IPS-20b (cell line): ENCODE measurements at regions not wholly inside any gene's neighbourhood (a gene's known extent, or its start where the extent isn't known, plus 50 kb on each side); places are given as distances from the start of the nearest gene placed in this dataset.

Source experiments
- H3K27ac ChIP-seq: one replicate; pipeline ENCODE4 v1.5.1; 2013; ENCODE audit warnings: low read length
- H3K27me3 ChIP-seq: 2 replicates; pipeline ENCODE4 v1.6.1; 2013; ENCODE audit warnings: mild to moderate bottlenecking, low read length, inconsistent platforms; ENCODE audit not compliant: insufficient read depth
- H3K36me3 ChIP-seq: 2 replicates; pipeline ENCODE4 v1.6.1; 2013; ENCODE audit warnings: low read depth, mild to moderate bottlenecking, inconsistent platforms, low read length, moderate library complexity; ENCODE audit not compliant: insufficient read depth
- H3K4me1 ChIP-seq: 2 replicates; pipeline ENCODE4 v1.6.1; 2013; ENCODE audit warnings: mild to moderate bottlenecking, control low read depth, inconsistent platforms, low read length, moderate library complexity; ENCODE audit not compliant: insufficient read depth
- H3K4me3 ChIP-seq: 2 replicates; pipeline ENCODE4 v1.5.1; 2013; ENCODE audit warnings: mild to moderate bottlenecking, low read length, inconsistent platforms
- H3K9ac ChIP-seq: 2 replicates; pipeline ENCODE4 v1.6.1; 2013; ENCODE audit warnings: low read depth, mild to moderate bottlenecking, inconsistent platforms, low read length, moderate library complexity
- H3K9me3 ChIP-seq: 2 replicates; pipeline ENCODE4 v1.6.1; 2013; ENCODE audit warnings: mild to moderate bottlenecking, low read depth, low read length, inconsistent platforms; ENCODE audit not compliant: insufficient read depth

GRCh38 chr2:144279165-144279564 is 240.8 kb downstream of the ZEB2 start:
- H3K27ac ChIP-seq = no peak overlapping the region

GRCh38 chr2:144277622-144278354 is 242.1 kb downstream of the ZEB2 start:
- Histone ChIP-seq H3K4me1 (peaks cover 7% of the 10 kb centered on the region; the same call in 1 of the 2 replicates), H3K9me3 (no peaks in the 10 kb centered on the region), H3K36me3 (no peaks in the 10 kb centered on the region), H3K4me3 (no peak overlapping the region), H3K27ac (no peak overlapping the region), H3K9ac (no peak overlapping the region), H3K27me3 (no peaks in the 10 kb centered on the region)

More at GRCh38 chr2:144279165-144279564, 240.8 kb downstream of the ZEB2 start:
- Histone ChIP-seq H3K36me3 (no peaks in the 10 kb centered on the region), H3K9ac (no peak overlapping the region), H3K4me3 (no peak overlapping the region), H3K4me1 (peaks cover 7% of the 10 kb centered on the region; the same call in 1 of the 2 replicates), H3K9me3 (no peaks in the 10 kb centered on the region), H3K27me3 (no peaks in the 10 kb centered on the region)

- no peak overlapping the region for H3K27ac ChIP-seq
- no peaks in the 10 kb centered on the region for H3K27me3 ChIP-seq
- peaks cover 10% of the 10 kb centered on the region; the same call in 1 of the 2 replicates for H3K4me1 ChIP-seq
- H3K9ac ChIP-seq = no peak overlapping the region
- H3K4me3 ChIP-seq = no peak overlapping the region
- no peaks in the 10 kb centered on the region for H3K36me3 ChIP-seq
- H3K9me3 ChIP-seq = no peaks in the 10 kb centered on the region
Measured at GRCh38 chr2:144275340-144275739, 244.6 kb downstream of the ZEB2 start.

GRCh38 chr2:144274131-144274530 is 245.8 kb downstream of the ZEB2 start:
- H3K4me1 ChIP-seq = peaks cover 4% of the 10 kb centered on the region; the same call in 1 of the 2 replicates
- H3K9ac ChIP-seq = no peak overlapping the region
- H3K9me3 ChIP-seq = no peaks in the 10 kb centered on the region
- H3K4me3 ChIP-seq = no peak overlapping the region
- H3K27me3 ChIP-seq = no peaks in the 10 kb centered on the region
- no peaks in the 10 kb centered on the region for H3K36me3 ChIP-seq
- no peak overlapping the region for H3K27ac ChIP-seq

- Histone ChIP-seq H3K36me3 (no peaks in the 10 kb centered on the region), H3K4me3 (no peak overlapping the region), H3K9me3 (no peaks in the 10 kb centered on the region), H3K27ac (no peak overlapping the region), H3K4me1 (peaks cover 18% of the 10 kb centered on the region), H3K27me3 (no peaks in the 10 kb centered on the region), H3K9ac (no peak overlapping the region)
Measured at GRCh38 chr2:144270951-144271350, 249.0 kb downstream of the ZEB2 start.

GRCh38 chr2:144268036-144268678 is 251.8 kb downstream of the ZEB2 start:
- Histone ChIP-seq H3K27ac (peak overlapping the region; percentile 85), H3K9ac (peak overlapping the region; percentile 33; the same call in 1 of the 2 replicates), H3K27me3 (no peaks in the 10 kb centered on the region), H3K9me3 (no peaks in the 10 kb centered on the region), H3K4me3 (peak overlapping the region; percentile 25; the same call in 1 of the 2 replicates), H3K36me3 (no peaks in the 10 kb centered on the region), H3K4me1 (peaks cover 18% of the 10 kb centered on the region)

- Histone ChIP-seq H3K9ac (no peak overlapping the region), H3K36me3 (no peaks in the 10 kb centered on the region), H3K27me3 (no peaks in the 10 kb centered on the region), H3K4me1 (peaks cover 18% of the 10 kb centered on the region), H3K27ac (no peak overlapping the region), H3K9me3 (no peaks in the 10 kb centered on the region), H3K4me3 (no peak overlapping the region)
Measured at GRCh38 chr2:144267239-144267638, 252.7 kb downstream of the ZEB2 start.

- Histone ChIP-seq H3K36me3 (no peaks in the 10 kb centered on the region), H3K27ac (no peak overlapping the region), H3K9ac (no peak overlapping the region), H3K4me3 (no peak overlapping the region), H3K9me3 (no peaks in the 10 kb centered on the region), H3K27me3 (no peaks in the 10 kb centered on the region), H3K4me1 (peaks cover 19% of the 10 kb centered on the region)
Measured at GRCh38 chr2:144265654-144266053, 254.3 kb downstream of the ZEB2 start.

GRCh38 chr2:144261966-144262365 is 258.0 kb downstream of the ZEB2 start:
- peaks cover 12% of the 10 kb centered on the region; the same call in 1 of the 2 replicates for H3K4me1 ChIP-seq
- no peak overlapping the region for H3K4me3 ChIP-seq
- H3K36me3 ChIP-seq = no peaks in the 10 kb centered on the region
- H3K9ac ChIP-seq = no peak overlapping the region
- H3K27me3 ChIP-seq = no peaks in the 10 kb centered on the region
- peaks cover 12% of the 10 kb centered on the region for H3K9me3 ChIP-seq
- H3K27ac ChIP-seq = no peak overlapping the region

- Histone ChIP-seq H3K4me3 (no peak overlapping the region), H3K4me1 (peaks cover 12% of the 10 kb centered on the region; the same call in 1 of the 2 replicates), H3K9ac (no peak overlapping the region), H3K27me3 (no peaks in the 10 kb centered on the region), H3K36me3 (no peaks in the 10 kb centered on the region), H3K27ac (no peak overlapping the region), H3K9me3 (peaks cover 12% of the 10 kb centered on the region)
Measured at GRCh38 chr2:144261336-144261735, 258.6 kb downstream of the ZEB2 start.

GRCh38 chr2:144259332-144259731 is 260.6 kb downstream of the ZEB2 start:
- H3K9me3 ChIP-seq = peaks cover 29% of the 10 kb centered on the region
- no peak overlapping the region for H3K9ac ChIP-seq
- H3K4me1 ChIP-seq = peaks cover 12% of the 10 kb centered on the region; the same call in 1 of the 2 replicates
- 0 out of 2 replicates have a peak, but pooled peaks cover 6% of the 10 kb centered on the region for H3K36me3 ChIP-seq
- H3K4me3 ChIP-seq = no peak overlapping the region
- no peaks in the 10 kb centered on the region for H3K27me3 ChIP-seq
- no peak overlapping the region for H3K27ac ChIP-seq

- Histone ChIP-seq H3K4me3 (no peak overlapping the region), H3K36me3 (0 out of 2 replicates have a peak, but pooled peaks cover 6% of the 10 kb centered on the region), H3K9me3 (peaks cover 41% of the 10 kb centered on the region), H3K27ac (no peak overlapping the region), H3K4me1 (peaks cover 12% of the 10 kb centered on the region; the same call in 1 of the 2 replicates), H3K27me3 (no peaks in the 10 kb centered on the region), H3K9ac (no peak overlapping the region)
Measured at GRCh38 chr2:144258154-144258553, 261.8 kb downstream of the ZEB2 start.
